Astrocyte of the spinal cord (primary cell): ENCODE measurements at regions not wholly inside any gene's neighbourhood (a gene's known extent, or its start where the extent isn't known, plus 50 kb on each side); places are given as distances from the start of the nearest gene placed in this dataset.
"Not testable (repeated sequence)": the region's sequence is repeated elsewhere in the genome, so short reads cannot be mapped to it uniquely, and the experiment has no call there.

ENCODE experiments used
- DNase-seq: peaks from one replicate; pipeline ENCODE4 v3.0.0; 2011; ENCODE audit warnings: low read depth, low spot score
- H3K4me3 ChIP-seq: 2 replicates; pipeline ENCODE4 v1.5.1; 2011; ENCODE audit warnings: low read depth, mild to moderate bottlenecking, low read length, moderate library complexity
- CTCF ChIP-seq: IDR thresholded peaks from 2 replicates; pipeline ENCODE4 v1.5.1; 2012; ENCODE audit warnings: low read depth, mild to moderate bottlenecking, low read length, inconsistent platforms
- in situ Hi-C: cut with HindIII; loops from 2 replicates; pipeline ENCODE4 v1.10.0; 2017; ENCODE audit warnings: low sequenced_read_pairs

- DNase-seq: no peak
- in situ Hi-C loops: no loop called here
- TF ChIP-seq CTCF: no peak
- H3K4me3 ChIP-seq: no peak overlapping the region
These were observed 355.9 kb downstream of the OXSM start for GRCh38 chr3:26145769-26146168.

- H3K4me3 ChIP-seq, DNase-seq, in situ Hi-C loops: not testable (repeated sequence)
These were observed 367.5 kb downstream of the OXSM start for GRCh38 chr3:26157428-26157827.

- in situ Hi-C loops: no loop called here
- H3K4me3 ChIP-seq: no peak overlapping the region
- no peak for DNase-seq
- TF ChIP-seq CTCF: no peak
These were observed 381.1 kb downstream of the OXSM start for GRCh38 chr3:26171006-26171405.

GRCh38 chr3:26191556-26191955 is 401.7 kb downstream of the OXSM start:
- no peak overlapping the region for H3K4me3 ChIP-seq
- DNase-seq: no peak
- in situ Hi-C loops: no loop called here
- no peak for TF ChIP-seq CTCF

GRCh38 chr3:26193558-26193957 is 403.7 kb downstream of the OXSM start:
- in situ Hi-C loops: no loop called here
- TF ChIP-seq CTCF: no peak

GRCh38 chr3:26196781-26197180 is 406.9 kb downstream of the OXSM start:
- no peak for TF ChIP-seq CTCF
- in situ Hi-C loops: no loop called here
- no peak for DNase-seq
- no peak overlapping the region for H3K4me3 ChIP-seq

More at GRCh38 chr3:26193558-26193957, 403.7 kb downstream of the OXSM start:
- no peak for DNase-seq
- H3K4me3 ChIP-seq: no peak overlapping the region

GRCh38 chr3:26198609-26199008 is 408.7 kb downstream of the OXSM start:
- no peak for TF ChIP-seq CTCF
- H3K4me3 ChIP-seq: no peak overlapping the region
- in situ Hi-C loops: no loop called here

More at GRCh38 chr3:26198609-26199008, 408.7 kb downstream of the OXSM start:
- no peak for DNase-seq
